Immature natural killer cell (primary cell): ENCODE measurements at regions not wholly inside any gene's neighbourhood (a gene's known extent, or its start where the extent isn't known, plus 50 kb on each side); places are given as distances from the start of the nearest gene placed in this dataset.
A peak's percentile ranks its signal among the peaks of the same experiment; 100 is the strongest.
"Not testable (repeated sequence)": the region's sequence is repeated elsewhere in the genome, so short reads cannot be mapped to it uniquely, and the experiment has no call there.

Source experiments
- DNase-seq, 3 donors: peaks; one replicate each; pipeline ENCODE4 v3.0.0; 2022; ENCODE audit warnings: mixed read lengths in 1 of 3
- H3K27ac Mint-ChIP-seq, 6 donors: one replicate each; pipeline ENCODE4 v1.8.0; 2020; ENCODE audit warnings: mixed read lengths in 6 of 6, mild to moderate bottlenecking in 5 of 6, inconsistent platforms in 4 of 6, moderate library complexity in 3 of 6
- H3K27me3 Mint-ChIP-seq, 3 donors: one replicate each; pipeline ENCODE4 v1.8.0; 2020 to 2021; ENCODE audit warnings: low read depth in 3 of 3, mild to moderate bottlenecking in 3 of 3, mixed read lengths in 3 of 3, moderate library complexity in 3 of 3, inconsistent platforms in 1 of 3
- H3K36me3 Mint-ChIP-seq, 3 donors: one replicate each; pipeline ENCODE4 v1.8.0; 2020; ENCODE audit warnings: mixed read lengths in 3 of 3, inconsistent platforms in 2 of 3, mild to moderate bottlenecking in 2 of 3
- H3K4me1 Mint-ChIP-seq, 2 donors: one replicate each; pipeline ENCODE4 v1.8.0; 2020; ENCODE audit warnings: inconsistent platforms in 2 of 2, mild to moderate bottlenecking in 2 of 2, mixed read lengths in 2 of 2, moderate library complexity in 1 of 2
- H3K4me3 Mint-ChIP-seq, 5 donors: one replicate each; pipeline ENCODE4 v1.8.0; 2020; ENCODE audit warnings: mild to moderate bottlenecking in 5 of 5, mixed read lengths in 5 of 5, inconsistent platforms in 3 of 5, moderate library complexity in 3 of 5
- H3K9me3 Mint-ChIP-seq, 6 donors: one replicate each; pipeline ENCODE4 v1.8.0; 2020; ENCODE audit warnings: mild to moderate bottlenecking in 6 of 6, mixed read lengths in 6 of 6, inconsistent platforms in 4 of 6, moderate library complexity in 3 of 6

DNA sequence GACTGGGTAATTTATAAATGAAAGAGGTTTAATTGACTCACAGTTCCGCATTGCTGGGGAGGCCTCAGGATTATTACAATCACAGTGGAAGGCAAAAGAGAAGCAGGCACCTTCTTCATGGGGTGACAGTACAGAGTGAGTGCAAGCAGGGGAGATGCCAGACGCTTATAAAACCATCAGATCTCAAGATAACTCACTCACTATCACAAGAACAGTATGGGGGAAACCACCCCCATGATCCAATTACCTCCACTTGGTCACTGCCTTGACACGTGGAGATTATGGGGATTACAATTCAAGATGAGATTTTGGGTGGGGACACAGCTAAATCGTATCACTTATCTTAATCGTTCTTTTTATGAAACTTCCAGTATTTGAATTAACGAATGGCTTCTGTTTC, 179.5 kb upstream of the TSC22D2 start:
- not testable (repeated sequence) for H3K27ac Mint-ChIP-seq, H3K36me3 Mint-ChIP-seq, H3K4me1 Mint-ChIP-seq, DNase-seq, H3K9me3 Mint-ChIP-seq, H3K4me3 Mint-ChIP-seq
- H3K27me3 Mint-ChIP-seq: peaks cover 6 to 13% (median 9%) of the 10 kb centered on the region in 3 donors

DNA sequence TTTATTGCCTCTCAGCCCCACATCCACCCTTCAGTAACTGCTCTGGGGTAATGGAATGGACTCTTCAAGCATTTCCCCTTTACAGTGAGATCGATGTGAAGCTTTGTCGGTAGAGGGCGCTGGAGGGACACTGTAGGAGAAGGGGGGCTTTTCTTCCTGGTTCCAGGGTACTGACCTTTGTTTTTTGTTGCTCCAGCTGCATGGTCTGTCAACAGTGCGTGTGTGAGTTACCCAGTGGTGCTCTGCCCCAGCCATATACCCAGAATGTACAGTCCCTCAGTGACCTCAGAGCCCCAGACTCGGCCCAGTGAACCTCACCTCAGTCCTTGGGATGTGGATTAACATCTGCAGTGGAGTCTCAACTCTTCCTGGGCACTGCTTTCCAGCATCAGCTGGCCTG, 180.3 kb upstream of the TSC22D2 start:
- H3K4me1 Mint-ChIP-seq: no peaks in the 10 kb centered on the region
- peak in 2 of 3 donors; percentile 6 for DNase-seq
- H3K27ac Mint-ChIP-seq: no peak overlapping the region
- H3K27me3 Mint-ChIP-seq: peaks cover 6 to 14% (median 9%) of the 10 kb centered on the region in 3 donors
- no peaks in the 10 kb centered on the region for H3K9me3 Mint-ChIP-seq
- no peak overlapping the region for H3K4me3 Mint-ChIP-seq
- H3K36me3 Mint-ChIP-seq: no peaks in the 10 kb centered on the region

DNA sequence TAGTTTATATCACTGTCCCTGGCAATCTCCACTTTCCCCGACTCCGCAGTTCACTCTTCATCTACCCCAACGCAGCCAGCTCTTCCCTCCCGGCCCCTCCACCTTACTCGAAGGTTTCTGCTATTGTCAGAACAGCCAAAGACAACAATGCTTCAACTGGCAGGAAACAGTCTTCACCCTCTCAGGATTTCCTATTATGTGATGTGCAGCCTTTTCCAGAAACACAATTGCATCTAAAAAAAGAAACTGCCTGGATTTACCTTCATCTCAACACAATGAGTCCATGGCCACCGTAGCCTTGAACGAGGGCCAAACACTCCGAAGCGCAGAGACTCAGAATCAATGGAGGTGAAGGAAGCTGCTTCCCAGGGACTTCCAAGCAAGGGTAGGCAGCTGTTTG, 182.1 kb upstream of the TSC22D2 start:
- peaks cover 2 to 5% of the 10 kb centered on the region in 2 donors for H3K4me1 Mint-ChIP-seq
- DNase-seq: no peak
- H3K9me3 Mint-ChIP-seq: no peaks in the 10 kb centered on the region
- H3K4me3 Mint-ChIP-seq: no peak overlapping the region
- H3K36me3 Mint-ChIP-seq: no peaks in the 10 kb centered on the region
- peaks cover 9 to 18% (median 10%) of the 10 kb centered on the region in 3 donors for H3K27me3 Mint-ChIP-seq
- H3K27ac Mint-ChIP-seq: no peak overlapping the region

DNA sequence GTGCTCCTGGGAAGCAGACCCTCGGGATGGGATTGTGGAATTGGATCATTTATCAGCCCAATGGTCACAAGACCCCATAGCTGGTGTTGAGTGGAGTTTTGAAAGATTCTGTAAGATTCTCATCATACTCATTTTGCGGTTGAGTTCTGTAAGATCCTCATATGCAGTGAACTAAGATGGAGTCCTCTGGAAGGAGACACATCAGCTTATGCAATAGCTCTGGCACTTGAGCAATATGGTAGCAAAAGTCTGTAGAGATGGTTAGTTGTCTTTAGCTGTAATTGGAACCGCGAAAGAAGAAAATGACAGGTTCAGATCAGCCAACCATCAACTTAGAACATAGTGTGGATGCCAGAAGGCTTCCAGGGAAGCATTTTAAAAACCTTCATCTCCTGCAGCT, 184.5 kb upstream of the TSC22D2 start:
- Mint-ChIP-seq H3K27ac (no peak overlapping the region), H3K27me3 (peaks cover 8 to 21% (median 9%) of the 10 kb centered on the region in 3 donors), H3K4me1 (peaks cover 2 to 8% of the 10 kb centered on the region in 2 donors), H3K9me3 (no peaks in the 10 kb centered on the region), H3K36me3 (no peaks in the 10 kb centered on the region), H3K4me3 (no peak overlapping the region)
- DNase-seq: no peak

DNA sequence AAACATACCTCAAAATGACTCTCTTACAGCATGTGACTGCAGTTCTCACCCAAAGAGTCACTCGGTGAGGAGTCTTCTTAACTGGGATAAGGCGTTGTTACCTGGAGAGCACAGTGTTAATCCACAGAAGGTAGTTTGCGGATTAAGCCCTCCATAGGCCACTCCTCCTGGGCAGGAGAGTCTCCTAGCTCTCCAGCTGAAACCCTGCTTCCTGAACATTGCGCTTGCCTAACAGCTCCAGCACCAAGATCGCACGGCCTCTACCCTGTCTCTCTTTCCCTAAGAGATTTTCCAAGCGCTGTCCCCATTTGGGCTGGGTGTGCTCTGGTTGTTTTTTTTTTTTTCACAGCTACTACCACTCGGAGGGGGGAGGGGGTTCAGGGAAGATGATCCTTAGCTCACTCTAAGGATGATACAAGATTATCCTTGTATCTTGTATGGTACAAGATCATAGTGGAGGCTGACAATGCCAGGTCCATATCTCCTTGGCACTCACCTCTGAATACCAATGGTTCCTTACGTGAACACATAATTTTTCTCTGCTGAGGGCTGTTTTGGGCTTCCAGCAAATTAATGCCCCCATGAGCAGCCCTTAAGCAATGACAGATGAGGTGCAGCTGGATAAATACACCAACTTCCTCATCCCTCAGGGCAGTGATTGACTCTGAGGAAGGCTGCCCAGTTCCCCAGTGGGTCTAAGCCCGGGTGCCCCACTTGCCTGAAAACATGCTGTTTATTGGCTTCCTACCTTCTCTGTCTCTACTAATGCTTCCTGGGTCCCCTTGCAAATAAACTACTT, 185.2 kb upstream of the TSC22D2 start:
- no peak overlapping the region for H3K4me3 Mint-ChIP-seq
- no peaks in the 10 kb centered on the region for H3K36me3 Mint-ChIP-seq
- peaks cover 2 to 8% of the 10 kb centered on the region in 2 donors for H3K4me1 Mint-ChIP-seq
- DNase-seq: no peak
- no peak overlapping the region for H3K27ac Mint-ChIP-seq
- no peaks in the 10 kb centered on the region for H3K9me3 Mint-ChIP-seq
- peaks cover 7 to 21% (median 8%) of the 10 kb centered on the region in 3 donors for H3K27me3 Mint-ChIP-seq

DNA sequence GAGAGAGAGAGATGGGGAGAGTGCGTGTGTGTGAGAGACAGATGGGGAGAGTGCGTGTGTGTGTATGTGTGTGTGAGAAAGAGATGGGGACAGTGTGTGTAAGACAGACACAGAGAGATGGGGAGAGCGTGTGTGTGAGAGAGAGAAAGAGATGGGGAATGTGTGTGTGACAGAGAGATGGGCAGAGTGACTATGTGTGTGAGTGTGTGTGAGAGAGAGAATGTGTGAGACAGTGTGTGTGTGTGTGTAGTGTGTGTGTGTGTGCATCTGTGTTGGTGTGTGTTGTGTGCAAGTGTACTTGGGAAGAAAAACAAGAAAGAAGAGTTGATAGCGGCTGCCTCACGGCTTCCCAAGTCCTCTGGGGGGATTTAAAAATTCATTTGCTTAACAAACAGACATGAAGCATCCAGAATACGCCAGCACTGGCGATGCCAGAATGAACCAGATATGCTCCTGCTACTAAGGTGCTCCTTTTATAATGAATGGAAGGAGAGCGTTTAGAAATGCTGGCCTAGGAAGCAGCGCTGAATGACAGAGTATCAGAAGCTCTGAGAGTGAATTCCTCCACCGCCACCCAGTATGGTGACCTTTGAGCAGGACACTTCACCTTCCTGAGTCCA, 186.1 kb upstream of the TSC22D2 start:
- DNase-seq: no peak
- Mint-ChIP-seq H3K9me3 (no peaks in the 10 kb centered on the region), H3K4me1 (peaks cover 2 to 8% of the 10 kb centered on the region in 2 donors), H3K4me3 (no peak overlapping the region), H3K36me3 (no peaks in the 10 kb centered on the region), H3K27me3 (peaks cover 6 to 21% (median 7%) of the 10 kb centered on the region in 3 donors), H3K27ac (no peak overlapping the region)

DNA sequence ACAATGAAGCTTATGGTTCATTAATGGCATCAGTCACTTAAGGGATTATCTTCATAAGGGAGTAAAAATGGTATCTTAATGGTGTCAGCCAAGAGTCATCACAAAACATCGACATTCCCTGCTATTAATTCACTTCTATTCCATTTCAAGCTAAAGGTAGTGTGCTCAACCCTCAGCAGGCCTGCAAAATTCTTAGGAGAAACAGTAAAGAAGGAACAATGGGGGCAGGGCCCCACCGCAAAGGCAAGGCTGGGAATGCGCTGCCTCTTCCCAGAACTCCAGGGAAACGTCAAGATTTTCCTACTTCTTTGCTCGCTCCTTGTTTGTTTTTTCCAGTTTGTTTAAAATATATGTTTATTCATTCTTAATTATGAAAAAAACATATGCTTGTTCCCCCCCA, 187.3 kb upstream of the TSC22D2 start:
- H3K27me3 Mint-ChIP-seq: peaks cover 4 to 17% (median 7%) of the 10 kb centered on the region in 3 donors
- DNase-seq: no peak
- no peak overlapping the region for H3K27ac Mint-ChIP-seq
- no peaks in the 10 kb centered on the region for H3K36me3 Mint-ChIP-seq
- H3K9me3 Mint-ChIP-seq: no peaks in the 10 kb centered on the region
- no peak overlapping the region for H3K4me3 Mint-ChIP-seq
- H3K4me1 Mint-ChIP-seq: peaks cover 2 to 8% of the 10 kb centered on the region in 2 donors

DNA sequence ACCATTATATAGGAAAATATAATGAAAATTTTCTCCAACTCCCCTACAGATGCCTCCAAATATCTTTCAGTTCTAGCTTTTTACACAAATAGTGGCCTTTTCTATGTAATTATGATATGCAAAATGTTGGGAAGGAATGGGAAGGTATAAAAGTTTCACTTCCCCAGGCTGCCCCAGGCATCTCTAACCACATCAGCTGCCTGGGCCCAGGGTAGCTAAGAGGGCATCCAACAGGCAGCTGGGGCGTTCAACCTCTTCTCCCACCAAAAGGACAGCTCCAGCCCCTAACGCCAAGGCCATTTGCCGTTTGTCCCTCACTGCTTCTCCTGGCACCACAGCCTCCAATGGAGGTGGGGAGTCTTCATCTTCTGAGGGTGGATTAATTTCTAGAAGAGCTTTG, 188.1 kb upstream of the TSC22D2 start:
- no peak for DNase-seq
- peaks cover 2 to 8% of the 10 kb centered on the region in 2 donors for H3K4me1 Mint-ChIP-seq
- H3K27me3 Mint-ChIP-seq: peaks cover 4 to 15% (median 6%) of the 10 kb centered on the region in 3 donors
- H3K4me3 Mint-ChIP-seq: no peak overlapping the region
- no peaks in the 10 kb centered on the region for H3K36me3 Mint-ChIP-seq
- H3K9me3 Mint-ChIP-seq: no peaks in the 10 kb centered on the region
- H3K27ac Mint-ChIP-seq: no peak overlapping the region

DNA sequence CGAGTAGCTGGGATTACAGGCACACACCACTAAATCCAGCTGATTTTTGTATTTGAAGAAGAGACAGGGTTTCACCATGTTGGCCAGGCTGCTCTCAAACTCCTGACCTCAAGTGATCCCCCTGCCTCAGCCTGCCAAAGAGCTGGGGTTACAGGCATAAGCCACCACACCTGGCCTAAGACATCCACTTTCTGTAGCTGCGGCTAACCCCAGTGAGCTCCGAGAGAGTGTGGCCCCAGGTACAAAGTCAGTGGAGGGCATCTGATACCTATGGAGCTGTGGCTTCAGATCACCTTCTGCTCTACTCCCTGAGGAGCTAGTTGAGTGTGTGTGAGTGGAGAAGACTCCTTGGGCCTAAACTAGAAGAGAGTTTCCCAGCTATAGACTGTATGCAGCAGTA, 189.3 kb upstream of the TSC22D2 start:
- H3K4me3 Mint-ChIP-seq: no peak overlapping the region
- H3K27ac Mint-ChIP-seq: no peak overlapping the region
- DNase-seq: no peak
- H3K27me3 Mint-ChIP-seq: peaks cover 4 to 14% (median 6%) of the 10 kb centered on the region in 3 donors
- no peaks in the 10 kb centered on the region for H3K36me3 Mint-ChIP-seq
- H3K4me1 Mint-ChIP-seq: peaks cover 2 to 8% of the 10 kb centered on the region in 2 donors
- no peaks in the 10 kb centered on the region for H3K9me3 Mint-ChIP-seq

DNA sequence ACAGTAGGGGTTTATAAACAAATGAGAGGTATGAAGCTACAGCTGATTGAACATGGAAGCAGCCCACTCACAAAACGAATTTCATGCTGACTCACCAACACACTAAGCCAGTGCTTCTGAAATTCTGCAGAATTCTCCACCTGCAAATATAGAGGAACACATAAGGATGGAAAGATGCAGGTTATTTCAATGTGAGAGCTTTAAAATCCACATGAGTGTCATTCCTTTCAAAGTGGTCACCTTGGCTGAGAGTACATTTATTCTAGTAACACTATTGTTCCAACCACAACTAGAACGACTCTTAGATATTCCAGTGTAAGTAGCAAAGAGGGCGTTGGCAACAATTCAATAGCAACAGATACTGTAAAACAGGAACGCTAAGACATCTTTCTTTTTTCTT, 189.9 kb upstream of the TSC22D2 start:
- H3K4me1 Mint-ChIP-seq: peaks cover 2 to 8% of the 10 kb centered on the region in 2 donors
- no peak overlapping the region for H3K27ac Mint-ChIP-seq

DNA sequence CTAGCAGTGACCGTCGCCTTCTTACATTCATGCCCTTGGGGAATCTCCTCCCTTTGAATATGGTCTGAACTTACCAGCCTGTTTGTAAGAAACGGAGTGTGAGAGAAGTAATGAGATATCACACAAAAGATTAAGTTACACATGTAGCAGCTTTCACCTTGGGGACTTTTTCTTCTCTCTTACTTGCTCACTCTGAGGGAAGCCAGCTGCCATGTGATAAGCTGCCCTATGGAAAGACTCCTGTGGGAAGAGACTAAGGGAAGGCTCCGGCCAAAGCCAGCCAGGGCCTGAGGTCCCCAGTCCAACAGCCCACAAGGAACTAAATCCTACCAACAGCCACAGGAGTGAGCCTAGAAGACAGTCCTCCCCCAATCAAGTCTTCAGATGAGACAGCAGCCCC, 190.4 kb upstream of the TSC22D2 start:
- no peak overlapping the region for H3K4me3 Mint-ChIP-seq
- DNase-seq: no peak
- no peak overlapping the region for H3K27ac Mint-ChIP-seq
- H3K36me3 Mint-ChIP-seq: no peaks in the 10 kb centered on the region
- H3K27me3 Mint-ChIP-seq: peaks cover 4 to 15% (median 6%) of the 10 kb centered on the region in 3 donors
- peaks cover 2 to 8% of the 10 kb centered on the region in 2 donors for H3K4me1 Mint-ChIP-seq
- no peaks in the 10 kb centered on the region for H3K9me3 Mint-ChIP-seq

More for the DNA sequence above, 189.9 kb upstream of the TSC22D2 start:
- no peaks in the 10 kb centered on the region for H3K36me3 Mint-ChIP-seq
- H3K9me3 Mint-ChIP-seq: no peaks in the 10 kb centered on the region
- DNase-seq: no peak
- H3K4me3 Mint-ChIP-seq: no peak overlapping the region
- H3K27me3 Mint-ChIP-seq: peaks cover 4 to 17% (median 6%) of the 10 kb centered on the region in 3 donors

DNA sequence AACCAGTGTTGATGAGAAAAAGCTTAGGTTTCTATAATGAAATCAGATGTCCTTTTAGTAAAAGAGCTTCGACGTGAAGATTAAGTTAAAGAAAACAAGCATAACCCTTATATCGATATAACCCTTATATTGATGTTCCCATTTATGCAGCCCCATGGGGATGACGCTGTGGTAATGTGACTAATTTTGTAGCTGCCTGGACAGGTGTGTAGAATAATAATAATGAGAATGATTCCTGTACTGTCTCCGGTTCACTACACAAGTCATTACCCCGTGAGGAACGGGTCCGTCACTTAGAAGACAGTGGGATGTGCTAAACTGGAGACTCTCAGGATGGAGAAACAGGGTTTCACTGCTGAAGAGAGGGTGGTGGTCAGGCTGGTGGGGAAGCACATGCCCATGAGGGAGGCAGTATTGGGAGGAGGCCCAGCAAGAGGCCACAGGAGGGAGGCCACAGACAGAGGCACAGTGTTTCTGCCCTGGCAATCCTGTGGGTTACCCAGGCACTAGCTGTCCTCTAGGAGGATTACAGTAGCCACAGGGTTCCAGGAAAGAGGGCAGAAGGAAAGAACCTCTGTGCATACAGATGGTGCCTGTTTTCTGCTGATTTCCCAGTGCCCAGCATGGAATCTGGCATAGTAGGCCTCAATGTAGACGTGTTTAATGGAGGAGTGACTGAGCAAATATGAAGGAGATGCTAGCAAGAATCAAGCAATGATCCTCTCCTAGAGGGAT, 191.1 kb upstream of the TSC22D2 start:
- no peak overlapping the region for H3K27ac Mint-ChIP-seq
- H3K4me3 Mint-ChIP-seq: no peak overlapping the region
- no peak for DNase-seq
- peaks cover 2 to 8% of the 10 kb centered on the region in 2 donors for H3K4me1 Mint-ChIP-seq
- H3K9me3 Mint-ChIP-seq: no peaks in the 10 kb centered on the region
- H3K36me3 Mint-ChIP-seq: no peaks in the 10 kb centered on the region
- H3K27me3 Mint-ChIP-seq: peaks cover 3 to 15% (median 4%) of the 10 kb centered on the region in 3 donors

DNA sequence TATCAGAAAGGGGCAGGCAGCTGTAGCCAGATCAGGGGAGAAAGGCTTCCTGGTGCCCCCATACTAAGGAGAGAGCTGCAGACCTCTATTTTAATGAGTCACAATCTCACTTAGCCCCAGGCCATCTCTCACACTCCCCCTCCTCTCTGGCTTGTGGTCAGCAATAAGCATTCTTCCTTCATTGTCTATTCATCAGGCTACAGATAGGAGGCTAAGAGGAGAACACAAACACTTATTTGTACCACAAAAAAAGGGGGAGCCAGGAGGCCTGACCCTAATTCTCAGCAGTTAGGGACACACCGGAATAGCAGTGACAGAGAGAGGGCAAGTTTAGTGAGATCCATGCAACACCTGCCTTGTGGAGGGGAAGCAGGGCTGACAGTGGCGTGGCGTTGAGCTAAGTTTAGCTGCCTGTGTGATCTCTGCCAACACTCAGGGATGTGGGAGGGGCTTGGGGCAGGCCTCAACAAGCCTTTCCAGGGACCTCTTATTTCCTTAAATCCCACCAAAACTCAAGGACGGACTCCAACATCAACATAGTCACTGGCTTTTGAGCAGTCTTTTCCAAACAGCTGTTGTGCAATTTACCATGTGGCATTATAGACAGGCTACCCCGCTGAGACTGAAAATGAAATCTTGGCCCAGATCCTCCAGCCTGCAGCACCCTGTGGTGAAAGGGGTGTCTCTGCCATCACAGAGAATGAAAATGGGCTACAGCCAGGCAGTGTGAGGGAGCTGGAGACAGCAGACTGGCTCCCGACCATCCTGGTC, 191.9 kb upstream of the TSC22D2 start:
- Mint-ChIP-seq H3K27ac (no peak overlapping the region), H3K4me3 (no peak overlapping the region), H3K9me3 (no peaks in the 10 kb centered on the region), H3K36me3 (no peaks in the 10 kb centered on the region), H3K27me3 (peaks cover 3 to 13% (median 3%) of the 10 kb centered on the region in 3 donors), H3K4me1 (peaks cover 1 to 6% of the 10 kb centered on the region in 2 donors)
- no peak for DNase-seq
